ENCODE measurements at regions not wholly inside any gene's neighbourhood (a gene's known extent, or its start where the extent isn't known, plus 50 kb on each side); places are given as distances from the start of the nearest gene placed in this dataset.
A peak's percentile ranks its signal among the peaks of the same experiment; 100 is the strongest.

- no peak for TF ChIP-seq RAD21 (CRISPR knock-in tag; conservative IDR thresholded peaks at IDR 0.05 in 1 of 2, IDR thresholded peaks at IDR 0.05 in 1 of 2)
- no peak for TF ChIP-seq RBM25 (IDR thresholded peaks at IDR 0.05; ENCODE audit: low read depth, low read length, severe bottlenecking)
- no peak for TF ChIP-seq RFX1 (IDR thresholded peaks at IDR 0.05)
- no peak for TF ChIP-seq TARDBP (IDR thresholded peaks at IDR 0.05)
- no peak for TF ChIP-seq SRSF7 (optimal IDR thresholded peaks at IDR 0.05; ENCODE audit: low read depth, low read length)
- TF ChIP-seq ZNF324 (CRISPR knock-in tag; IDR thresholded peaks at IDR 0.05), result no peak
- no peak for TF ChIP-seq SRSF1 (IDR thresholded peaks at IDR 0.05; ENCODE audit: low read depth, low read length)
- TF ChIP-seq ZNF354B (CRISPR knock-in tag; IDR thresholded peaks at IDR 0.05), result no peak
- TF ChIP-seq MAZ (CRISPR knock-in tag; conservative IDR thresholded peaks at IDR 0.05 in 1 of 2, IDR thresholded peaks at IDR 0.05 in 1 of 2), result no peak
- no peak for TF ChIP-seq SMAD3 (CRISPR knock-in tag; conservative IDR thresholded peaks at IDR 0.05)
- peak; percentile 78 for TF ChIP-seq ATF3 (IDR thresholded peaks at IDR 0.05)
- no peak for TF ChIP-seq ATF3 (CRISPR knock-in tag; conservative IDR thresholded peaks at IDR 0.05)
- no peak for TF ChIP-seq MECOM (CRISPR knock-in tag; IDR thresholded peaks at IDR 0.05)
- no peak for TF ChIP-seq MCM2 (IDR thresholded peaks at IDR 0.05; ENCODE audit: low read depth)
- no peak for TF ChIP-seq IRF9 (tag; IDR thresholded peaks at IDR 0.05)
- TF ChIP-seq ZNF436 (CRISPR knock-in tag; IDR thresholded peaks at IDR 0.05), result no peak
- no peak for TF ChIP-seq LEF1 (IDR thresholded peaks at IDR 0.05)
- TF ChIP-seq PBX2 (CRISPR knock-in tag; IDR thresholded peaks at IDR 0.05; ENCODE audit: low read depth), result no peak
- no peak for TF ChIP-seq PBX2 (tag; conservative IDR thresholded peaks at IDR 0.05; ENCODE audit: low read depth)
- TF ChIP-seq ZNF41 (CRISPR knock-in tag; conservative IDR thresholded peaks at IDR 0.05), result no peak
Observed at GRCh38 chr11:70788248-70789022, 390.1 kb downstream of the CTTN start (continued).

Measured in K562 (cell line).